Transverse colon (tissue), 4 donors: ENCODE measurements at regions not wholly inside any gene's neighbourhood (a gene's known extent, or its start where the extent isn't known, plus 50 kb on each side); places are given as distances from the start of the nearest gene placed in this dataset.

ENCODE experiments used
- CTCF ChIP-seq, 5 experiments: fragments of 200-600 bp in 3 of 5; fragments of 450-650 bp in 2 of 5; sonication (generic) in 3 of 5; IDR thresholded peaks; 1 replicate in 2 of 5; 2 replicates in 3 of 5; pipeline ENCODE4 v1.5.1; 2016 to 2017; ENCODE audit warnings: antibody characterized with exemption in 5 of 5, inconsistent platforms in 3 of 5, mild to moderate bottlenecking in 2 of 5, moderate library complexity in 1 of 5
- POLR2A ChIP-seq: fragments of 450-650 bp; IDR thresholded peaks from one replicate; pipeline ENCODE4 v1.6.1; 2016; ENCODE audit warnings: antibody characterized with exemption, mild to moderate bottlenecking, moderate library complexity
- POLR2AphosphoS5 ChIP-seq, 3 donors: sonication (generic); formaldehyde crosslinking; IDR thresholded peaks; one replicate each; pipeline ENCODE4 v1.6.1; 2016; ENCODE audit warnings: antibody characterized with exemption in 3 of 3

- TF ChIP-seq POLR2A = no peak
- no peak for TF ChIP-seq CTCF (IDR thresholded peaks at IDR 0.05)
- TF ChIP-seq POLR2AphosphoS5 (IDR thresholded peaks at IDR 0.05) = no peak
These were observed 119.1 kb downstream of the MN1 start for GRCh38 chr22:27682437-27682836.
